ENCODE measurements at regions not wholly inside any gene's neighbourhood (a gene's known extent, or its start where the extent isn't known, plus 50 kb on each side); places are given as distances from the start of the nearest gene placed in this dataset.

DNA sequence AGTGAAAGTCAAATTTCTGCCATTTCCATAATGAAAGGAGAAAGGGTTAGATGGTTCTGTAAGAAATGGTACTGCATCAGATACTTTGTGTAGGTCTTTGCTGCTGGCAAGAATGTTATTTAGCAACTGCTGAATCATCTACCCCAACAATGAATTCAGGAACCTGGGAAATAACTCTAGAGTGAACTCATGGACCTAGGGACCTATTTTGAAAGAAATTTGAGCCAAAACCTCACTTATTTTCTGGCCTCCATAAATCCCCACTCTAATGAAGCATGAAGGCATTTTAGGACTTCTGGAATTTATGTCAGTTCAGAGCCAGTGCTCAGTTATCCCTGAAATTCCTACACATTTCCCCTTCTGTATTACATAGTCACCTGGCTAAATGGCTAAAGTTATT lies 50.9 kb upstream of the CPNE8 start:
- no peak for DNase-seq

Data from NCI-H1092 treated with DMSO at 0.1 percent for 48 hours (cell line).